ENCODE measurements at regions not wholly inside any gene's neighbourhood (a gene's known extent, or its start where the extent isn't known, plus 50 kb on each side); places are given as distances from the start of the nearest gene placed in this dataset.

- ChIA-PET POLR2A (no interaction called here), CTCF (no interaction called here)
- BruUV-seq (replicated peaks): no TSS peak
- ATAC-seq: no peak
- Histone ChIP-seq H3K4me1 (ENCODE audit: control insufficient read depth, insufficient read depth, low read length) (no peaks in the 10 kb centered on the region), H3K27ac (ENCODE audit: low read length) (no peak overlapping the region), H3K27me3 (ENCODE audit: control insufficient read depth, insufficient read depth, low read length) (no peaks in the 10 kb centered on the region; the same call in 1 of the 2 replicates), H3K4me3 (ENCODE audit: low read depth in 2 of 2, low read length in 2 of 2) (no peak overlapping the region), H3K36me3 (ENCODE audit: control insufficient read depth, insufficient read depth, low read length) (no peaks in the 10 kb centered on the region), H3K9me3 (ENCODE audit: control insufficient read depth, insufficient read depth, low read depth, low read length) (no peaks in the 10 kb centered on the region)
- in situ Hi-C loops (cut with HindIII; ENCODE audit: low pct_unique_long_range_greater_than_20kb, low sequenced_read_pairs): no loop called here
- intact Hi-C loops (cut with micrococcal nuclease; ENCODE audit: unreplicated experiment): no loop called here
- no peak for DNase-seq (ENCODE audit: low read depth, low spot score)
- no peak for TF ChIP-seq POLR2AphosphoS5 (IDR thresholded peaks at IDR 0.05; ENCODE audit: low read depth, low read length)
- TF ChIP-seq SIN3A (IDR thresholded peaks at IDR 0.05; ENCODE audit: borderline replicate concordance, insufficient read depth, low read depth, low read length): no peak
- TF ChIP-seq CTCF (IDR thresholded peaks at IDR 0.05): no peak
Measured at GRCh38 chr14:76273346-76273745, 102.6 kb upstream of the ESRRB start.

- Histone ChIP-seq H3K4me3 (ENCODE audit: low read depth in 2 of 2, low read length in 2 of 2) (no peak overlapping the region), H3K36me3 (ENCODE audit: control insufficient read depth, insufficient read depth, low read length) (no peaks in the 10 kb centered on the region), H3K27ac (ENCODE audit: low read length) (no peak overlapping the region), H3K9me3 (ENCODE audit: control insufficient read depth, insufficient read depth, low read depth, low read length) (no peaks in the 10 kb centered on the region), H3K4me1 (ENCODE audit: control insufficient read depth, insufficient read depth, low read length) (no peaks in the 10 kb centered on the region), H3K27me3 (ENCODE audit: control insufficient read depth, insufficient read depth, low read length) (no peaks in the 10 kb centered on the region; the same call in 1 of the 2 replicates)
- BruUV-seq (replicated peaks): no TSS peak
- intact Hi-C loops (cut with micrococcal nuclease; ENCODE audit: unreplicated experiment) (no loop called here), in situ Hi-C loops (cut with HindIII; ENCODE audit: low pct_unique_long_range_greater_than_20kb, low sequenced_read_pairs) (no loop called here)
- POLR2A ChIA-PET: no interaction called here
- no peak for TF ChIP-seq CTCF (IDR thresholded peaks at IDR 0.05)
- TF ChIP-seq POLR2AphosphoS5 (IDR thresholded peaks at IDR 0.05; ENCODE audit: low read depth, low read length): no peak
- no peak for TF ChIP-seq TCF7L2 (IDR thresholded peaks at IDR 0.05; ENCODE audit: low read depth, low read length)
- TF ChIP-seq SIN3A (IDR thresholded peaks at IDR 0.05; ENCODE audit: borderline replicate concordance, insufficient read depth, low read depth, low read length): no peak
- no peak for TF ChIP-seq REST (IDR thresholded peaks at IDR 0.05; ENCODE audit: insufficient read depth in 1 of 2, low read depth in 2 of 2, low read length in 1 of 2)
- CTCF ChIA-PET: no interaction called here
- ATAC-seq: no peak
- no peak for DNase-seq (ENCODE audit: low read depth, low spot score)
Measured at GRCh38 chr14:76274324-76274723, 101.6 kb upstream of the ESRRB start.
